ENCODE measurements at regions not wholly inside any gene's neighbourhood (a gene's known extent, or its start where the extent isn't known, plus 50 kb on each side); places are given as distances from the start of the nearest gene placed in this dataset.

GRCh38 chr19:20333508-20333907 is 166.5 kb downstream of the ZNF486 start:
- no peak for DNase-seq (ENCODE audit: low read depth in 2 of 2)
- no peak overlapping the region for H3K4me3 ChIP-seq (replicated peaks in 1 of 2; ENCODE audit: low read depth in 2 of 2, low read length in 2 of 2)
- no peak for TF ChIP-seq CTCF (IDR thresholded peaks at IDR 0.05; ENCODE audit: low read depth, low read length)

- no peak overlapping the region for H3K4me3 ChIP-seq (replicated peaks in 1 of 2; ENCODE audit: low read depth in 2 of 2, low read length in 2 of 2)
- no peak for DNase-seq (ENCODE audit: low read depth in 2 of 2)
- no peak for TF ChIP-seq CTCF (IDR thresholded peaks at IDR 0.05; ENCODE audit: low read depth, low read length)
These were observed 158.1 kb downstream of the ZNF486 start for GRCh38 chr19:20325151-20325550.

GRCh38 chr19:20321139-20321763 is 154.2 kb downstream of the ZNF486 start:
- no peak for TF ChIP-seq CTCF (IDR thresholded peaks at IDR 0.05; ENCODE audit: low read depth, low read length)
- DNase-seq (ENCODE audit: low read depth in 2 of 2) = no peak
- no peak overlapping the region for H3K4me3 ChIP-seq (replicated peaks in 1 of 2; ENCODE audit: low read depth in 2 of 2, low read length in 2 of 2)

- no peak overlapping the region for H3K4me3 ChIP-seq (replicated peaks in 1 of 2; ENCODE audit: low read depth in 2 of 2, low read length in 2 of 2)
- DNase-seq (ENCODE audit: low read depth in 2 of 2) = no peak
- TF ChIP-seq CTCF (IDR thresholded peaks at IDR 0.05; ENCODE audit: low read depth, low read length) = no peak
These were observed 153.2 kb downstream of the ZNF486 start for GRCh38 chr19:20320191-20320590.

- no peak for TF ChIP-seq CTCF (IDR thresholded peaks at IDR 0.05; ENCODE audit: low read depth, low read length)
- H3K4me3 ChIP-seq (replicated peaks in 1 of 2; ENCODE audit: low read depth in 2 of 2, low read length in 2 of 2) = no peak overlapping the region
- no peak for DNase-seq (ENCODE audit: low read depth in 2 of 2)
These were observed 151.6 kb downstream of the ZNF486 start for GRCh38 chr19:20318616-20319015.

- no peak for TF ChIP-seq CTCF (IDR thresholded peaks at IDR 0.05; ENCODE audit: low read depth, low read length)
- DNase-seq (ENCODE audit: low read depth in 2 of 2) = no peak
- no peak overlapping the region for H3K4me3 ChIP-seq (replicated peaks in 1 of 2; ENCODE audit: low read depth in 2 of 2, low read length in 2 of 2)
These were observed 148.5 kb downstream of the ZNF486 start for GRCh38 chr19:20315543-20315942.

- H3K4me3 ChIP-seq (replicated peaks in 1 of 2; ENCODE audit: low read depth in 2 of 2, low read length in 2 of 2) = no peak overlapping the region
- no peak for DNase-seq (ENCODE audit: low read depth in 2 of 2)
- no peak for TF ChIP-seq CTCF (IDR thresholded peaks at IDR 0.05; ENCODE audit: low read depth, low read length)
These were observed 146.9 kb downstream of the ZNF486 start for GRCh38 chr19:20313894-20314293.
